HG02642 (cell line): ENCODE measurements at regions not wholly inside any gene's neighbourhood (a gene's known extent, or its start where the extent isn't known, plus 50 kb on each side); places are given as distances from the start of the nearest gene placed in this dataset.

Experiments used
- ATAC-seq: cut with Tn5 transposase; IDR thresholded peaks from one replicate; pipeline ENCODE4 v1.9.1; 2021; ENCODE audit warnings: mild to moderate bottlenecking; ENCODE audit not compliant: unreplicated experiment, poor library complexity

DNA sequence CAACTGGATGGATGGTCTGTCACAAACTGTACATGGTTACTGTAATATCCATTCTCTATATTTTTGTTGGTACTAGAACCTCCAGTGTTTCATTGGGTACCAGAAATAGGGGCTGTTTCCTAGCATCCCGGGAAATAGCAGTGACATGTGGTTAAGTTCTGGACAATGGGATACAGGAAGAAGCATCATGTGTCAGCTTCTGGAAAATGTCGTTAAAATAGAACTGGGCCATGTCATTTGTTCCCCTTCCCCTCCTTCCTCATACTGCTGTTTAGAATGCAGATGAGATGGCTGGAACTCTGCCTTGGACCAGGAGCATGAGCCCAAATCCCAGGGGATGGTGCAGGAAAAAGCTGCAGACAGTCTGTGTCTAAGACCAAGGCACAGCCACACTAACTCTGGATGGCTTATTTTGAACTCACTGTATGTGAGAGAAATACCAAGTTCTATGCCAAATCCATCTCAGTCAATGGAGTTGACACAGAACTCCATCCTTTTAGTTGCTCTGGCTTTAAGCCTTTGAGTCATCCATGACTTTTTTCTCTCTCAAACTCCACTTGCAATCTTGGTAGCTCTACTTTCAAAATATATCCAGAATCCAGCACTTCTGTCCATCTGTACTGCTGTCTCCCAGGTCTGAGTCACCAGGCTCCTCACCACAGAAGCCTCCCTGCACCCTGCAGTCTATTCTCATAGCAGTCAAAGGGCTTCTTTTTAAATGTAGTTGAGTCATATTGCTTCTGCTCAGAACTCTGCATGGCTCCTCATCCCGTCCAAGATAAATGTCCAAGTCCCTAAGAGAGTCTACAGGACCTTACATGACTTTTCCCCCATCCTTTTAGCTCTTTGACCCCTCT is 184.2 kb downstream of the NSG2 start:
- ATAC-seq: no peak

DNA sequence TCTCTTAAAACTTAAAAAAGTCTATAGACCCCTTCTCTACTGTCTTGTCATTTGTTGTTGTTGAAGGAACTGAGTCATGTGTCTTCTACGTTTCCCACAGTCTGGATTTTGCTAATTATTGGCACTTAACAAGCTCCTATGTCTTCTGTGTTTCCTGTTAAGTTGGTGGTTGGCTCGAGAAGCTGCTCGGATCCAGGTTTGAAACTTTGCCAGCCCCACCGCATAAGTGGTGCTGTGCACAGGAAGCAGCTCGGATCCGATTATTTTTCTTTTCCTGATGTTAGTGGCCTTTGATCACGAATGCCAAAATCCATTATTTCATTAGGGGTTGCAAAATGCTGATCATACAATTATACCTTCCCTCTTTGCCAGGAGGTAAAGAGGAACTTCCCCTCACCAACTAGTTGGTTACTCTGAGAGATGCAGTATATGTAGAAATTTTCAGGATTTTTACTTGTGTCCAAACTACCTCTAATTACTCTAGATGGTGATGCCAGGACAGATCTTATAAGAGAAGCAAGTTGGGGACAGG is 186.5 kb downstream of the NSG2 start:
- ATAC-seq: no peak

GRCh38 chr5:174234388-174234787 is 188.9 kb downstream of the NSG2 start:
- ATAC-seq: no peak

DNA sequence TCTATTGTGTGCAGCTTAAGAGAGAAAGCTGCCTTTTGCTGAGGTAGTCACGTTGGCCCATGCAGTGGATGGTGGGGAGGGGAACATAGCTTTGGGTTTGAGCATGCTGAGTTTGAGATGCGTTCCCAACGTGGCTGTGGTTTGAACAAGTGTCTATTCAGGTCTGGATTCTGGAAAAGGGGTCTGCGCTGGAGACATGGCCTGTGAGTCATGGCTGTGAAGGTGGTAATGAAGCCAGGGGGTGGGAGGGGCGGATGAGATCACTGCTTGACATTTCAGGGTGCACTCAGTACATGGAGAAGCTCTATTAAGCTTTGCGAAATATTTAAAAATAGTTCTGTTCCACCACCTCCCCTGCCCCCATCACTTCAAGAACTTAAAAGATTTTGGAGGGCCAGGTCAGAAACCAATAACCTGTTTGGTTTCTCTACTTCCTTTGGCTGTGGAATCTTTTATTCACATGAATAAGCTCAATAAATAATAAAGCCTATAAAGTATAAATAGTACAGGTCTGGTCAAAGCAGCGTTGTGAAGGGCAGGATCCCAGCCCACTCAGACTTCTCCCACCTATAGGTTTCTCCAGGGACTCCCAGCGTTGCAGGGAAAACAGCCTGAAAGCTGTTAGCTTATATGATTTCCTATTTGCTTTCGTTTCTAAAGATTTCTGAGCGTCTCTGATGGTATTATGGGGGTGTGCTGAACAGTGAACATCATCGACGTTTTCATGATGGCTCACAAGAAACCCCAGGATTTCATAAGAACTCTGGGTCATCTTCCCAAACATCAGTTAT is 189.9 kb downstream of the NSG2 start:
- no peak for ATAC-seq

GRCh38 chr5:174236070-174236469 is 190.6 kb downstream of the NSG2 start:
- no peak for ATAC-seq

GRCh38 chr5:174239718-174240117 is 194.2 kb downstream of the NSG2 start:
- ATAC-seq: no peak

GRCh38 chr5:174242573-174242972 is 197.1 kb downstream of the NSG2 start:
- ATAC-seq: no peak

DNA sequence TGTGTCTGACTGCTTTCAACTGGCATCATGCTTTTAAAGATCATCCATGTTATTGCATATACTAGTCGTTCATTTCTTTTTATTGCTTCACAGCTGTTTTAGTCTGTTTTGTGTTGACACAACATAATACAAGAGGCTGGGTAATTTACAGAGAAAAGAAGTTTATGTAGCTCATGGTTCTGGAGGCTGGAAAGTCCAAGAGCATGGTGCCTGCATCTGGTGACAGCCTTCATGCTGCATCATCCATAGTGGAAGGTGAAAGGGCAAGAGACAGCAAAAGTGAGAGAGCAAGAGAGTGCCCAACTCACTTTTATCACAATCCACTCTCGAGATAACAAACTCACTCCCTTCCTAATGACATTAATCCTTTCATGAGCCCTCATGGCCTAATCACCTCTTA is 198.4 kb downstream of the NSG2 start:
- ATAC-seq: no peak

GRCh38 chr5:174245516-174246075 is 200.1 kb downstream of the NSG2 start:
- no peak for ATAC-seq

GRCh38 chr5:174246743-174247142 is 201.2 kb downstream of the NSG2 start:
- no peak for ATAC-seq

DNA sequence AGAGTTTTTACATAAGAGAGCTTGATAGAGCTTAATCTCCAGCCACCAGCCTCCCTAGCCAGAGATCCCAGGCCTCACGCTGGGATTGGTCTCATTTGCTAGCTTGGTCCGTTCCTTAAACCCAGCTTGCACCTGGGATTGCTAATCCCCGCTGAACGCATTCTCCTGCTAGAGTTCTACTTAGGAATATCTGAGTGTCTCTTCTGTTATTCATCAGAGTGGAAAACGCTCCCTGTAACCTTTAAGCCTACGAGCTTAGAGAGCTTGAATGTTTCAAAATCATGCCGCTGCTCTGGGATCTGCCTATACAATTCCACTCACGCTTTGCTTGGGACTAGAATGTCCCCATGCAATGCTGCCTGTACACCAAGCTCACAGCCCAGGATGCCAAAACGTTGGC is 201.8 kb downstream of the NSG2 start:
- no peak for ATAC-seq

DNA sequence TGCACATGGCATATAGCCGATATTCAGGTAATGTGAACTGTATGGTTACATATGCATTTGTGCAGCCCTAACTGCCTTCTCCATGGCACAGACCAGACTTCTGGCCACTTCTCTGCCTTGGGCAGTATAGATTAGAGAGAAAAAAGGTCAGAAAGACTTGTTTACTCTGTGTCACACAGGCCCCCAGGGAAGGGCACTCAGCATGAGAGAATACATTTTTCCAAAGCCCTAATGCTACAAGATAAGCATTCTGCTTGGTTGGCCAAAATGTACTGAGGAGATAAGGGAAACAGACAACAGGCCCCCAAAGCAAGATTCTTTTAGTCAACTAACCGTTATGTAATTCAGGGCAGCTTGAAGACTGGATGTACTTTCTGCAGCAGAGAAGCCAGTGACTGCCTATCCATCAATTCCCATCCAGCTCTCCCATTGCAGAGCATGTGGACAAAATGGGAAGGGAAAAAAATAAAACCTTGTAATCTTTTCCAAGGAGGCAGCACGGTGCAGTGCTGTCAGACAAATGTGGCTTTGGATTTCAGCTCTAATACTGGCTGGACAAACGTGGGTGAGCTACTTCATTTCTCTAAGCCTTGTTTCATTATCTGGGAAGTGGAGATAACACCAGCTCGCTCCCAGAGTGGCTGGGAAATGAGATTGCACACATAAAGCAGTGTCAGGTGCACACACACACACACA is 205.9 kb downstream of the NSG2 start:
- ATAC-seq: no peak

DNA sequence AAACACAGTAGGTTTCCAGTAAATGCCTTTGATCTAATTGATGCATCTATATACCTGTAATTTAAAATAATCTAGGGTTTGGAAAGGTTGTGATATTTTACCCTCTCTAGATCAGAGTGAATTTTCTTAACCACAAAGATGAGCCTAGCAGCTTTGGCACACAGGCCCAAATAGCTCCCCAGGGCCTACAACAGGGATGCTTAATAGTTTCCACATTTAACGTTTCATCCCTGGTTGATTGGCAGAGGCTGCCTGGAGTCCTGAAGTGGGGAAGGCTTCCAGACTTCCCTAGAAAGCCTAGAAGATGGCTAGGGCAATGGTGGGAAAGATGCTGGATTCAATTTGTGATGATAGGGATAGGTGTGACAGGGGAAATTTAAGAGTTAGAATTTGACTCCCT is 206.6 kb downstream of the NSG2 start:
- no peak for ATAC-seq

- no peak for ATAC-seq
These were observed 214.4 kb downstream of the NSG2 start for GRCh38 chr5:174259696-174260420.

- no peak for ATAC-seq
These were observed 225.8 kb downstream of the NSG2 start for GRCh38 chr5:174271316-174271715.

GRCh38 chr5:174272671-174273070 is 227.2 kb downstream of the NSG2 start:
- ATAC-seq: peak; percentile 14

GRCh38 chr5:174273325-174273724 is 227.8 kb downstream of the NSG2 start:
- ATAC-seq: peak; percentile 91

- no peak for ATAC-seq
These were observed 230.5 kb downstream of the NSG2 start for GRCh38 chr5:174275959-174276358.

DNA sequence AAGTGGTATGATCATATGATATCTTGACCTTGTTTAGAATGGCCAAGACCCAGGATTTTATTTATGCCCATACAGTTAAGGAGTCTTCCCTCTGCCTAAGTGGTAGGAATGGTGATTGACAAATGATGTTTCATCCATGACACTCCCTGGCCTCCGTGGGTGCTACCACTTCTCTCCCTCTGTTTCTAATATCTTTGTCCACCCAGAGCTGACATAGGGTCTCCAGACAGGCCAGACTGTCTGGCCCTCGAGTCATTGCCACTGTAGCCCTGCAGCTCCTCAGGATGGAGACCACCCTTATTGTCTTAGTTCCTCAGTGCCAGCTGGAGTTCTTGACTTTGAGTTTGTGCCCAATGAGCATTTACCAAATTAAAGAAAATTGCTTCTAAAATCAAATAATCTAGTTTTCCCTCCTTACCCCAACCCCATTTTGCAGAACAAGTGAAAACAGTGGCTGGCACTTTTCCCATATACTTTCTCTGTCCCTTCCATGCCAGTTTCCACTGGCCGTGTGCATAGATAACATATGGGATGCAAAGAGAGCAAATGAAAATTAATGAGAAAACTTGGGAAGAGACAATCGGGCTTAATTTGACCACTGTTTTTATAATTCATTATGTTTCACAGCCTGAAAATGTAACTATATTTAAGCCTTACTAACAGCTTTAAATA is 235.7 kb downstream of the NSG2 start:
- no peak for ATAC-seq
